Keratinocyte (primary cell): ENCODE measurements at regions not wholly inside any gene's neighbourhood (a gene's known extent, or its start where the extent isn't known, plus 50 kb on each side); places are given as distances from the start of the nearest gene placed in this dataset.

ENCODE experiments used
- DNase-seq: peaks from one replicate; pipeline ENCODE4 v3.0.0-alpha.2; 2011; ENCODE audit warnings: low read depth, missing footprints, low spot score
- FAIRE-seq: peaks from 2 replicates; lab custom pipeline; 2011; peaks lifted over from hg19 to GRCh38; lab: Jason Lieb, UNC
- H2AFZ ChIP-seq: 2 replicates; pipeline ENCODE4 v1.6.0; 2012; ENCODE audit warnings: low read length, control low read depth, inconsistent platforms; ENCODE audit not compliant: control insufficient read depth
- H3K27ac ChIP-seq: 2 replicates; pipeline ENCODE4 v1.5.1; 2011; ENCODE audit warnings: low read length; ENCODE audit not compliant: control insufficient read depth, insufficient read depth
- H3K27me3 ChIP-seq: 3 replicates; pipeline ENCODE4 v1.6.0; 2011; ENCODE audit warnings: low read length; ENCODE audit not compliant: control insufficient read depth, insufficient read depth; ENCODE audit errors: extremely low read depth
- H3K36me3 ChIP-seq, 2 experiments: 2 replicates in 1 of 2; 3 replicates in 1 of 2; pipeline ENCODE4 v1.5.1; 2011; ENCODE audit warnings: low read length in 2 of 2, mild to moderate bottlenecking in 1 of 2; ENCODE audit not compliant: control insufficient read depth in 2 of 2, insufficient read depth in 2 of 2; ENCODE audit errors: extremely low read depth in 1 of 2
- H3K4me1 ChIP-seq: 3 replicates; pipeline ENCODE4 v1.5.1; 2011; ENCODE audit warnings: low read length; ENCODE audit not compliant: control insufficient read depth, insufficient read depth; ENCODE audit errors: extremely low read depth
- H3K4me2 ChIP-seq: 3 replicates; pipeline ENCODE4 v1.6.0; 2011; ENCODE audit warnings: low read depth, low read length; ENCODE audit not compliant: control insufficient read depth, insufficient read depth; ENCODE audit errors: extremely low read depth
- H3K4me3 ChIP-seq, 3 experiments: fragments of 200-600 bp in 1 of 3; sonication (generic) in 1 of 3; 2 replicates in 2 of 3; 3 replicates in 1 of 3; pipeline ENCODE4 v1.5.1; 2011 to 2016; ENCODE audit warnings: low read length in 3 of 3, mild to moderate bottlenecking in 3 of 3, control low read depth in 2 of 3, inconsistent platforms in 1 of 3, low read depth in 1 of 3, mixed read lengths in 1 of 3, mixed run types in 1 of 3, moderate library complexity in 1 of 3; ENCODE audit not compliant: control insufficient read depth in 2 of 3, insufficient read depth in 2 of 3; ENCODE audit errors: extremely low read depth in 1 of 3
- H3K79me2 ChIP-seq: 2 replicates; pipeline ENCODE4 v1.6.0; 2012; ENCODE audit warnings: low read length; ENCODE audit not compliant: control insufficient read depth, insufficient read depth
- H3K9ac ChIP-seq: 3 replicates; pipeline ENCODE4 v1.6.0; 2011; ENCODE audit warnings: low read length; ENCODE audit not compliant: control insufficient read depth, insufficient read depth; ENCODE audit errors: extremely low read depth
- H3K9me1 ChIP-seq: 3 replicates; pipeline ENCODE4 v1.6.0; 2011; ENCODE audit warnings: low read length; ENCODE audit not compliant: control insufficient read depth, insufficient read depth; ENCODE audit errors: extremely low read depth
- H3K9me3 ChIP-seq: 2 replicates; pipeline ENCODE4 v1.5.1; 2012; ENCODE audit warnings: low read depth, low read length; ENCODE audit not compliant: control insufficient read depth
- H4K20me1 ChIP-seq: 3 replicates; pipeline ENCODE4 v1.6.0; 2011; ENCODE audit warnings: low read length; ENCODE audit not compliant: control insufficient read depth, insufficient read depth; ENCODE audit errors: extremely low read depth
- CTCF ChIP-seq, 3 experiments: IDR thresholded peaks in 1 of 3; conservative IDR thresholded peaks in 1 of 3; optimal IDR thresholded peaks in 1 of 3; 2 replicates in 2 of 3; 3 replicates in 1 of 3; pipeline versions ENCODE3 to v1.5.1; 2011; ENCODE audit warnings: low read length in 3 of 3, mild to moderate bottlenecking in 3 of 3, moderate library complexity in 2 of 3, control low read depth in 1 of 3, inconsistent platforms in 1 of 3; ENCODE audit not compliant: insufficient read depth in 2 of 3; ENCODE audit errors: extremely low read depth in 1 of 3
- EZH2 ChIP-seq: IDR thresholded peaks from one replicate; pipeline ENCODE4 v1.6.1; 2012; ENCODE audit warnings: inconsistent platforms, mild to moderate bottlenecking, low read length, moderate library complexity
- dilution Hi-C: fragments of 300-500 bp; cut with MboI; formaldehyde crosslinking; loops from one replicate; pipeline ENCODE4 v1.7.0; 2020; ENCODE audit warnings: low sequenced_read_pairs; ENCODE audit not compliant: extremely low pct_ligation_motif_present

GRCh38 chrX:40316502-40316901 is 218.7 kb upstream of the BCOR start:
- Histone ChIP-seq H3K27ac (no peak overlapping the region), H3K79me2 (no peaks in the 10 kb centered on the region), H3K9me1 (no peaks in the 10 kb centered on the region), H3K4me2 (no peak overlapping the region), H3K27me3 (no peaks in the 10 kb centered on the region), H2AFZ (no peak overlapping the region), H4K20me1 (no peaks in the 10 kb centered on the region), H3K36me3 (no peaks in the 10 kb centered on the region), H3K4me1 (no peaks in the 10 kb centered on the region), H3K9me3 (peaks cover 13% of the 10 kb centered on the region), H3K9ac (no peak overlapping the region), H3K4me3 (no peak overlapping the region)
- TF ChIP-seq EZH2 (no peak), CTCF (optimal IDR thresholded peaks at IDR 0.05 in 1 of 3, IDR thresholded peaks at IDR 0.05 in 1 of 3, conservative IDR thresholded peaks at IDR 0.05 in 1 of 3; ENCODE audit: extremely low read depth in 1 of 3, insufficient read depth in 2 of 3, low read length in 3 of 3) (no peak)
- dilution Hi-C loops = no loop called here
- FAIRE-seq (no peak), DNase-seq (no peak)

- peaks cover 13% of the 10 kb centered on the region for H3K9me3 ChIP-seq
- FAIRE-seq = no peak
- DNase-seq = no peak
- H4K20me1 ChIP-seq = no peaks in the 10 kb centered on the region
- H3K4me2 ChIP-seq = no peak overlapping the region
- TF ChIP-seq EZH2 = no peak
- TF ChIP-seq CTCF (optimal IDR thresholded peaks at IDR 0.05 in 1 of 3, IDR thresholded peaks at IDR 0.05 in 1 of 3, conservative IDR thresholded peaks at IDR 0.05 in 1 of 3; ENCODE audit: extremely low read depth in 1 of 3, insufficient read depth in 2 of 3, low read length in 3 of 3) = no peak
- H3K27ac ChIP-seq = no peak overlapping the region
- no peaks in the 10 kb centered on the region for H3K27me3 ChIP-seq
- H3K4me1 ChIP-seq = no peaks in the 10 kb centered on the region
- no peak overlapping the region for H3K9ac ChIP-seq
- no peak overlapping the region for H3K4me3 ChIP-seq
- no peaks in the 10 kb centered on the region for H3K36me3 ChIP-seq
- no peaks in the 10 kb centered on the region for H3K79me2 ChIP-seq
- dilution Hi-C loops = no loop called here
- no peak overlapping the region for H2AFZ ChIP-seq
- H3K9me1 ChIP-seq = no peaks in the 10 kb centered on the region
These were observed 216.3 kb upstream of the BCOR start for GRCh38 chrX:40314070-40314469.
